GM13977 (cell line): ENCODE measurements at regions not wholly inside any gene's neighbourhood (a gene's known extent, or its start where the extent isn't known, plus 50 kb on each side); places are given as distances from the start of the nearest gene placed in this dataset.

Source experiments
- DNase-seq: peaks from one replicate; pipeline ENCODE4 v3.0.0; 2012; ENCODE audit warnings: low spot score
- CTCF ChIP-seq: IDR thresholded peaks from 2 replicates; pipeline ENCODE4 v1.5.1; 2012; ENCODE audit warnings: mild to moderate bottlenecking, control low read depth; ENCODE audit not compliant: insufficient read depth; ENCODE audit errors: extremely low read depth, missing control alignments
- in situ Hi-C: fragments of 300-500 bp; cut with MboI; formaldehyde crosslinking; loops from one replicate; pipeline ENCODE4 v1.12.0; 2022; ENCODE audit warnings: low sequenced_read_pairs, low pct_unique_long_range_greater_than_20kb, mixed read lengths, inconsistent platforms; ENCODE audit not compliant: unreplicated experiment

GRCh38 chr2:223366566-223366965, 235.6 kb downstream of the SCG2 start:
- in situ Hi-C loops, result no loop called here
- no peak for TF ChIP-seq CTCF
- DNase-seq, result no peak

GRCh38 chr2:223368481-223368880, 233.7 kb downstream of the SCG2 start:
- in situ Hi-C loops, result no loop called here
- no peak for DNase-seq
- no peak for TF ChIP-seq CTCF

GRCh38 chr2:223369889-223370288, 232.3 kb downstream of the SCG2 start:
- TF ChIP-seq CTCF, result no peak
- DNase-seq, result no peak
- in situ Hi-C loops, result no loop called here

GRCh38 chr2:223383315-223383714, 218.8 kb downstream of the SCG2 start:
- no peak for DNase-seq
- in situ Hi-C loops, result no loop called here
- no peak for TF ChIP-seq CTCF

GRCh38 chr2:223386189-223386588, 216.0 kb downstream of the SCG2 start:
- in situ Hi-C loops, result no loop called here
- TF ChIP-seq CTCF, result no peak
- DNase-seq, result no peak

- in situ Hi-C loops, result no loop called here
- DNase-seq, result no peak
- no peak for TF ChIP-seq CTCF
Measured at GRCh38 chr2:223386984-223387383, 215.2 kb downstream of the SCG2 start.

GRCh38 chr2:223389624-223390023, 212.5 kb downstream of the SCG2 start:
- no peak for DNase-seq
- in situ Hi-C loops, result no loop called here
- TF ChIP-seq CTCF, result no peak
